OCI-LY7 (cell line): ENCODE measurements at regions not wholly inside any gene's neighbourhood (a gene's known extent, or its start where the extent isn't known, plus 50 kb on each side); places are given as distances from the start of the nearest gene placed in this dataset.

ENCODE experiments used
- BruUV-seq: library from RNA; stranded (reverse); fragments of 400-500 nt; replicated peaks from 2 replicates; lab custom pipeline; 2021; lab: Mats Ljungman, UMichigan
- CTCF ChIA-PET: fragments of 300-600 bp; sonication (Branson Sonifier 250); formaldehyde crosslinking; loops from one replicate; lab custom pipeline; 2022; ENCODE audit warnings: antibody characterized with exemption; ENCODE audit not compliant: unreplicated experiment; lab: Charles Lee
- POLR2A ChIA-PET: fragments of 300-600 bp; sonication (Branson Sonifier 250); formaldehyde crosslinking; loops from one replicate; lab custom pipeline; 2022; ENCODE audit warnings: antibody characterized with exemption; lab: Charles Lee
- DNase-seq: peaks from one replicate; pipeline ENCODE4 v3.0.0-alpha.2; 2015; ENCODE audit warnings: low spot score
- H2AFZ ChIP-seq: fragments of 200-600 bp; sonication (generic), shearing (Covaris generic); 2 replicates; pipeline ENCODE4 v1.6.1; 2014; ENCODE audit warnings: mild to moderate bottlenecking, antibody characterized with exemption, low read length, moderate library complexity
- H3K27ac ChIP-seq: fragments of 200-600 bp; sonication (generic); 2 replicates; pipeline ENCODE4 v1.5.1; 2014; ENCODE audit warnings: mixed run types, low read depth, mild to moderate bottlenecking, moderate library complexity, low read length, inconsistent platforms; ENCODE audit not compliant: poor library complexity, severe bottlenecking
- H3K36me3 ChIP-seq: fragments of 200-600 bp; sonication (generic); 2 replicates; pipeline ENCODE4 v1.6.1; 2014; ENCODE audit warnings: mild to moderate bottlenecking, antibody characterized with exemption, low read length, moderate library complexity, mixed read lengths; ENCODE audit not compliant: insufficient read depth
- H3K4me1 ChIP-seq: fragments of 200-600 bp; sonication (generic); 2 replicates; pipeline ENCODE4 v1.5.1; 2014; ENCODE audit warnings: mild to moderate bottlenecking, low read length; ENCODE audit not compliant: insufficient read depth, poor library complexity, severe bottlenecking
- H3K4me2 ChIP-seq: fragments of 200-600 bp; sonication (generic); 2 replicates; pipeline ENCODE4 v1.6.1; 2014; ENCODE audit warnings: mild to moderate bottlenecking, low read length
- H3K4me3 ChIP-seq: fragments of 200-600 bp; sonication (generic); 2 replicates; pipeline ENCODE4 v1.5.1; 2014; ENCODE audit warnings: mild to moderate bottlenecking, low read depth, low read length; ENCODE audit not compliant: poor library complexity, severe bottlenecking
- H3K79me2 ChIP-seq: fragments of 200-600 bp; sonication (generic); 2 replicates; pipeline ENCODE4 v1.6.1; 2016; ENCODE audit warnings: low read depth, mild to moderate bottlenecking, low read length, moderate library complexity, mixed read lengths; ENCODE audit not compliant: insufficient read depth
- H3K9me2 ChIP-seq: fragments of 200-600 bp; sonication (generic); 2 replicates; pipeline ENCODE4 v1.6.1; 2016; ENCODE audit warnings: mild to moderate bottlenecking, low read length, mixed read lengths; ENCODE audit not compliant: insufficient read depth
- H3K9me3 ChIP-seq: fragments of 200-600 bp; sonication (generic); 2 replicates; pipeline ENCODE4 v1.6.1; 2014; ENCODE audit warnings: mild to moderate bottlenecking, mixed run types, low read length, mixed read lengths
- H4K20me1 ChIP-seq: fragments of 200-600 bp; sonication (generic); 2 replicates; pipeline ENCODE4 v1.6.1; 2014; ENCODE audit warnings: mild to moderate bottlenecking, antibody characterized with exemption, low read length, moderate library complexity, mixed read lengths; ENCODE audit not compliant: insufficient read depth
- EZH2phosphoT487 ChIP-seq: fragments of 200-600 bp; sonication (generic); IDR thresholded peaks from 2 replicates; pipeline ENCODE4 v1.6.1; 2018; ENCODE audit warnings: low read depth, borderline replicate concordance, mild to moderate bottlenecking, mixed run types, antibody characterized with exemption, low read length, moderate library complexity, mixed read lengths
- intact Hi-C: fragments of 100-400 bp; cut with micrococcal nuclease; formaldehyde crosslinking; loops from one replicate; pipeline ENCODE4 v1.10.0; 2022; ENCODE audit not compliant: unreplicated experiment
- TF ChIP-seq, protein P1 (sequence below): fragments of 200-600 bp; sonication (generic); conservative IDR thresholded peaks from 2 replicates; pipeline ENCODE4 v1.5.1; 2014; ENCODE audit warnings: mild to moderate bottlenecking, antibody characterized with exemption, low read length, moderate library complexity, mixed read lengths

- intact Hi-C loops, result no loop called here
- Histone ChIP-seq H3K27ac (no peak overlapping the region), H3K79me2 (no peaks in the 10 kb centered on the region), H3K4me1 (no peaks in the 10 kb centered on the region), H3K4me2 (no peak overlapping the region), H3K9me3 (no peaks in the 10 kb centered on the region), H3K36me3 (no peaks in the 10 kb centered on the region), H4K20me1 (no peaks in the 10 kb centered on the region), H2AFZ (no peak overlapping the region), H3K4me3 (no peak overlapping the region), H3K9me2 (no peaks in the 10 kb centered on the region)
- DNase-seq, result no peak
- ChIA-PET CTCF (no interaction called here), POLR2A (no interaction called here)
- no peak for TF ChIP-seq EZH2phosphoT487
- TF ChIP-seq, protein P1, sequence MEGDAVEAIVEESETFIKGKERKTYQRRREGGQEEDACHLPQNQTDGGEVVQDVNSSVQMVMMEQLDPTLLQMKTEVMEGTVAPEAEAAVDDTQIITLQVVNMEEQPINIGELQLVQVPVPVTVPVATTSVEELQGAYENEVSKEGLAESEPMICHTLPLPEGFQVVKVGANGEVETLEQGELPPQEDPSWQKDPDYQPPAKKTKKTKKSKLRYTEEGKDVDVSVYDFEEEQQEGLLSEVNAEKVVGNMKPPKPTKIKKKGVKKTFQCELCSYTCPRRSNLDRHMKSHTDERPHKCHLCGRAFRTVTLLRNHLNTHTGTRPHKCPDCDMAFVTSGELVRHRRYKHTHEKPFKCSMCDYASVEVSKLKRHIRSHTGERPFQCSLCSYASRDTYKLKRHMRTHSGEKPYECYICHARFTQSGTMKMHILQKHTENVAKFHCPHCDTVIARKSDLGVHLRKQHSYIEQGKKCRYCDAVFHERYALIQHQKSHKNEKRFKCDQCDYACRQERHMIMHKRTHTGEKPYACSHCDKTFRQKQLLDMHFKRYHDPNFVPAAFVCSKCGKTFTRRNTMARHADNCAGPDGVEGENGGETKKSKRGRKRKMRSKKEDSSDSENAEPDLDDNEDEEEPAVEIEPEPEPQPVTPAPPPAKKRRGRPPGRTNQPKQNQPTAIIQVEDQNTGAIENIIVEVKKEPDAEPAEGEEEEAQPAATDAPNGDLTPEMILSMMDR, result no peak
- no TSS peak for BruUV-seq
These were observed 766.0 kb downstream of the TRIML1 start for GRCh38 chr4:188905248-188905647.

DNA sequence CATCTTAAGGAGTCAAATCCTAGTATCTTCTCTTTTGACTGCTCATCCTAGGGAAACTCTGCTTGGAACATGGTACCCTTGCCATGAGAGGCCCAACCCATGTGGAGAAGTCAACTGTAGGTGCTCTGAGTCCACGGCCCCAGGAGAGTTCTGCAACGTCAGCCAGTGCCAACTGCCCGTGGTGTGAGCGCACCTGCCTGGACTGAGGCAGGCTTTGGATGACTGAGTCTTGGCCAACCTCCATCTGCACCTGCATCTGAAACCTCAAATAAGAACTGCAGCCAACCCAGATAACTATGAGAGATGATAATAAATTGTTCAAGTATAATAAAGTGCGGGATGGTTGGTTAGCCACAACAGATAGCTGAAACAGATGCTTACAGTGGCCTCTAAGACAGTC is 772.0 kb downstream of the TRIML1 start:
- Histone ChIP-seq H3K36me3 (no peaks in the 10 kb centered on the region), H3K27ac (no peak overlapping the region), H3K9me2 (no peaks in the 10 kb centered on the region), H3K4me1 (no peaks in the 10 kb centered on the region), H3K79me2 (no peaks in the 10 kb centered on the region), H3K4me3 (no peak overlapping the region), H4K20me1 (no peaks in the 10 kb centered on the region), H3K4me2 (no peak overlapping the region), H3K9me3 (no peaks in the 10 kb centered on the region), H2AFZ (no peak overlapping the region)
- no peak for TF ChIP-seq EZH2phosphoT487
- TF ChIP-seq, protein P1, result no peak
- POLR2A ChIA-PET, result no interaction called here
- CTCF ChIA-PET, result no interaction called here
- BruUV-seq, result no TSS peak
- no peak for DNase-seq
- intact Hi-C loops, result no loop called here

GRCh38 chr4:188911707-188912106 is 772.5 kb downstream of the TRIML1 start:
- CTCF ChIA-PET, result no interaction called here

More at GRCh38 chr4:188911707-188912106, 772.5 kb downstream of the TRIML1 start:
- no peak for TF ChIP-seq EZH2phosphoT487
- TF ChIP-seq, protein P1, result no peak
- no peak overlapping the region for H3K27ac ChIP-seq
- BruUV-seq, result no TSS peak
- POLR2A ChIA-PET, result no interaction called here
- no peaks in the 10 kb centered on the region for H4K20me1 ChIP-seq
- intact Hi-C loops, result no loop called here
- H3K4me3 ChIP-seq, result no peak overlapping the region
- H3K79me2 ChIP-seq, result no peaks in the 10 kb centered on the region
- no peak for DNase-seq
- no peaks in the 10 kb centered on the region for H3K36me3 ChIP-seq
- H3K4me2 ChIP-seq, result no peak overlapping the region
- no peaks in the 10 kb centered on the region for H3K4me1 ChIP-seq
- no peaks in the 10 kb centered on the region for H3K9me3 ChIP-seq
- H2AFZ ChIP-seq, result no peak overlapping the region
- H3K9me2 ChIP-seq, result no peaks in the 10 kb centered on the region
